ENCODE measurements at regions not wholly inside any gene's neighbourhood (a gene's known extent, or its start where the extent isn't known, plus 50 kb on each side); places are given as distances from the start of the nearest gene placed in this dataset.

DNA sequence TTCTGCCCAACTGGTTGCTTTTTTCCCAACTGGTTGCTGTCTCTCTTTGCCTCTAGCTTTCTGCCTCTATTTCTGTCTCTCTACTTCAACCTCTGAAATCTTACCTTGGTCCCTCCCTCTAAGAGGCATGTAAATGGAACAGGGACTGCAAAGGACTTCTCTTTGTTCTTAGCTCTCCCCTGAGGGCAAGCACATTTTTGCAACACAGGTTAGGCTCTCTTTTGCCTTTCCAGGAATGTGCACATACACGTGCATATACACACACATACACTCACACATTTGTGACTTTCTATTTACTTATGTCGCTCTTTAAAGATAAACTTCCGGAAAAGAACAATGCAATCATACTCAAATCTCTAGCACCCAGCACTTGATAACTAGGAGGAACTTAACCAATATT is 262.6 kb upstream of the DDX18 start:
- TF ChIP-seq, protein P1, sequence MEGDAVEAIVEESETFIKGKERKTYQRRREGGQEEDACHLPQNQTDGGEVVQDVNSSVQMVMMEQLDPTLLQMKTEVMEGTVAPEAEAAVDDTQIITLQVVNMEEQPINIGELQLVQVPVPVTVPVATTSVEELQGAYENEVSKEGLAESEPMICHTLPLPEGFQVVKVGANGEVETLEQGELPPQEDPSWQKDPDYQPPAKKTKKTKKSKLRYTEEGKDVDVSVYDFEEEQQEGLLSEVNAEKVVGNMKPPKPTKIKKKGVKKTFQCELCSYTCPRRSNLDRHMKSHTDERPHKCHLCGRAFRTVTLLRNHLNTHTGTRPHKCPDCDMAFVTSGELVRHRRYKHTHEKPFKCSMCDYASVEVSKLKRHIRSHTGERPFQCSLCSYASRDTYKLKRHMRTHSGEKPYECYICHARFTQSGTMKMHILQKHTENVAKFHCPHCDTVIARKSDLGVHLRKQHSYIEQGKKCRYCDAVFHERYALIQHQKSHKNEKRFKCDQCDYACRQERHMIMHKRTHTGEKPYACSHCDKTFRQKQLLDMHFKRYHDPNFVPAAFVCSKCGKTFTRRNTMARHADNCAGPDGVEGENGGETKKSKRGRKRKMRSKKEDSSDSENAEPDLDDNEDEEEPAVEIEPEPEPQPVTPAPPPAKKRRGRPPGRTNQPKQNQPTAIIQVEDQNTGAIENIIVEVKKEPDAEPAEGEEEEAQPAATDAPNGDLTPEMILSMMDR (IDR thresholded peaks at IDR 0.05; ENCODE audit: borderline replicate concordance, extremely low read depth, insufficient read depth) = no peak
- H3K4me1 ChIP-seq (ENCODE audit: control insufficient read depth in 2 of 3, insufficient read depth in 2 of 3, low read depth in 1 of 3, low read length in 3 of 3) = no peaks in the 10 kb centered on the region
- intact Hi-C loops (cut with DNase I) = no loop called here
- FAIRE-seq (no peak), DNase-seq (no peak)
- H3K4me3 ChIP-seq (ENCODE audit: low read length in 3 of 3) = no peak overlapping the region
- no peak overlapping the region for H3K27ac ChIP-seq (ENCODE audit: low read depth in 2 of 2, low read length in 2 of 2)
- H3K9ac ChIP-seq (ENCODE audit: low read length in 3 of 3) = no peak overlapping the region
- H3K27me3 ChIP-seq (ENCODE audit: control insufficient read depth, insufficient read depth, low read length) = no peaks in the 10 kb centered on the region
- no peaks in the 10 kb centered on the region for H3K9me3 ChIP-seq (ENCODE audit: control insufficient read depth in 2 of 3, insufficient read depth in 1 of 3, low read length in 3 of 3)
- H3K36me3 ChIP-seq (ENCODE audit: control insufficient read depth in 2 of 3, insufficient read depth in 3 of 3, low read length in 3 of 3) = no peaks in the 10 kb centered on the region

DNA sequence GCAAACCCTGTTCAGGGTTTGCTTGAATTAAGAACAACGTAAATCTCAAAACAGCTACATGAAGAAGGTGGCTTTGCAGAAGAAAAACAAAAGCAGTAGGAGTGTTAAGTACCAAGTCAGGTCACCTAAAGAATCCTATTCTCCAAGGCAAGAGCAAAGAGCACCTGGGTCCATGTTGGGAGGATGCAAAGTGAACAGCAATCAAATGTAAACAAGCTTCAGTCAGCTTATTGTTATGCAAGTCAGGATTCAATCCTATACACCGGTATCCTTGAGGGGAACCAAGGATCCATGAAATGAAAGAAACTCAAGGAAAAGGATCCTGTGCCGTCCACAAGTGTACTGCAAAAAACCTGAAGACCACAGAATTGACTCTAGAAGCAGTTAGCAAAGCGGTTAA is 261.0 kb upstream of the DDX18 start:
- H3K27me3 ChIP-seq (ENCODE audit: control insufficient read depth, insufficient read depth, low read length) = no peaks in the 10 kb centered on the region
- TF ChIP-seq, protein P1 (IDR thresholded peaks at IDR 0.05; ENCODE audit: borderline replicate concordance, extremely low read depth, insufficient read depth) = no peak
- FAIRE-seq (no peak), DNase-seq (no peak)
- H3K9ac ChIP-seq (ENCODE audit: low read length in 3 of 3) = no peak overlapping the region
- no peak overlapping the region for H3K4me3 ChIP-seq (ENCODE audit: low read length in 3 of 3)
- H3K9me3 ChIP-seq (ENCODE audit: control insufficient read depth in 2 of 3, insufficient read depth in 1 of 3, low read length in 3 of 3) = no peaks in the 10 kb centered on the region
- intact Hi-C loops (cut with DNase I) = no loop called here
- H3K36me3 ChIP-seq (ENCODE audit: control insufficient read depth in 2 of 3, insufficient read depth in 3 of 3, low read length in 3 of 3) = no peaks in the 10 kb centered on the region
- no peak overlapping the region for H3K27ac ChIP-seq (ENCODE audit: low read depth in 2 of 2, low read length in 2 of 2)
- no peaks in the 10 kb centered on the region for H3K4me1 ChIP-seq (ENCODE audit: control insufficient read depth in 2 of 3, insufficient read depth in 2 of 3, low read depth in 1 of 3, low read length in 3 of 3)

DNA sequence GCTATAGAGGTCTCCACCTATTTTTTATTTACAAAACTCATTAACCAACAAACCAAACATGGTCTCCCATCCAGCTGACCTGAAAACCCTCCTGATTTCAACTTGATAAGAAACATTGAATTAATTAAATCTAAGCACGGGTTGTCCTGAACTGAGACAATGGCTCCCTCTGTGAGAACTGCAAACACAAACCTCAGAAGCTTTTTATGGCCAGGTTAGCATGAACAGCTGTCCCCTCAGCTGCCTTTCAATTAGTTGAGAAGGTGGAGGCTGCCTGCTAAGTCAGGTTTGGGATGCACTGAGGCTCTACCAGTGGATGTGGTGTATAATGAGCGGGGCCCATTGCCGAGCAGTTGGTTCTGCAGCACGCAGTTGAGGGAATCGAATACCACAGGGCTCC is 258.5 kb upstream of the DDX18 start:
- Histone ChIP-seq H3K36me3 (ENCODE audit: control insufficient read depth in 2 of 3, insufficient read depth in 3 of 3, low read length in 3 of 3) (no peaks in the 10 kb centered on the region), H3K4me1 (ENCODE audit: control insufficient read depth in 2 of 3, insufficient read depth in 2 of 3, low read depth in 1 of 3, low read length in 3 of 3) (no peaks in the 10 kb centered on the region), H3K4me3 (ENCODE audit: low read length in 3 of 3) (no peak overlapping the region), H3K27ac (ENCODE audit: low read depth in 2 of 2, low read length in 2 of 2) (no peak overlapping the region), H3K27me3 (ENCODE audit: control insufficient read depth, insufficient read depth, low read length) (no peaks in the 10 kb centered on the region), H3K9ac (ENCODE audit: low read length in 3 of 3) (no peak overlapping the region), H3K9me3 (ENCODE audit: control insufficient read depth in 2 of 3, insufficient read depth in 1 of 3, low read length in 3 of 3) (no peaks in the 10 kb centered on the region)
- intact Hi-C loops (cut with DNase I) = no loop called here
- FAIRE-seq = no peak
- DNase-seq = peak in 2 of 5 donors; percentile 23 to 26
- TF ChIP-seq, protein P1 (IDR thresholded peaks at IDR 0.05; ENCODE audit: borderline replicate concordance, extremely low read depth, insufficient read depth) = no peak

DNA sequence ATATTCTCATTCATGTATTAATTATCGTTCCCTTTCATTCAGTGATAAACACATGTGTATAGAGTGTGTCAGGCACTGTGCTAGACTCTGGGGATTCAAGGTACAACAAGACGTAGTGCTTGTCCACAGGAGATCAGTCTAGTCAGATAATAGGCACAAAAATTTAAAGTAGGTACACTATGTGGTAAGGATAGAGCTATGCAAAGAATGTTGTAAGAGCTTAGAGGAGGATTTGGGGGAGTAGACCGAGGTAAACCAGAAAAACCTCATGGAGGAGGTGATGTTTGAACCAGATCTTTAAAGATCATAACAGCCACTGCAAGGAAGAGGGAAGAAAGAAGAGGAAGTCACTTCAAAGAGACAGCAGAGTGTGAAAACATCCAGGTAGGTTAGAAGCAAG is 256.9 kb upstream of the DDX18 start:
- H3K27ac ChIP-seq (ENCODE audit: low read depth in 2 of 2, low read length in 2 of 2) = no peak overlapping the region
- no peak for FAIRE-seq
- H3K27me3 ChIP-seq (ENCODE audit: control insufficient read depth, insufficient read depth, low read length) = no peaks in the 10 kb centered on the region
- no peak overlapping the region for H3K9ac ChIP-seq (ENCODE audit: low read length in 3 of 3)
- TF ChIP-seq, protein P1 (IDR thresholded peaks at IDR 0.05; ENCODE audit: borderline replicate concordance, extremely low read depth, insufficient read depth) = no peak
- DNase-seq = no peak
- H3K4me3 ChIP-seq (ENCODE audit: low read length in 3 of 3) = no peak overlapping the region
- intact Hi-C loops (cut with DNase I) = no loop called here
- no peaks in the 10 kb centered on the region for H3K4me1 ChIP-seq (ENCODE audit: control insufficient read depth in 2 of 3, insufficient read depth in 2 of 3, low read depth in 1 of 3, low read length in 3 of 3)
- H3K9me3 ChIP-seq (ENCODE audit: control insufficient read depth in 2 of 3, insufficient read depth in 1 of 3, low read length in 3 of 3) = no peaks in the 10 kb centered on the region
- H3K36me3 ChIP-seq (ENCODE audit: control insufficient read depth in 2 of 3, insufficient read depth in 3 of 3, low read length in 3 of 3) = no peaks in the 10 kb centered on the region

All from kidney (tissue), 13 donors.